CD4-positive, alpha-beta T cell treated with Interleukin-17A for 1 hour (primary cell): ENCODE measurements at regions not wholly inside any gene's neighbourhood (a gene's known extent, or its start where the extent isn't known, plus 50 kb on each side); places are given as distances from the start of the nearest gene placed in this dataset.
"Not testable (repeated sequence)": the region's sequence is repeated elsewhere in the genome, so short reads cannot be mapped to it uniquely, and the experiment has no call there.

Experiments
- DNase-seq: peaks from one replicate; pipeline ENCODE4 v3.0.0-alpha.2; 2020

- DNase-seq: no peak
Observed at GRCh38 chr4:116275006-116275405, 810.4 kb downstream of the TRAM1L1 start.

GRCh38 chr4:116272336-116272735, 813.0 kb downstream of the TRAM1L1 start:
- DNase-seq: no peak

- not testable (repeated sequence) for DNase-seq
Observed at GRCh38 chr4:116260931-116261330, 824.4 kb downstream of the TRAM1L1 start.

GRCh38 chr4:116244771-116245170, 840.6 kb downstream of the TRAM1L1 start:
- DNase-seq: no peak

GRCh38 chr4:116243431-116243830, 841.9 kb downstream of the TRAM1L1 start:
- no peak for DNase-seq

GRCh38 chr4:116233971-116234370, 851.4 kb downstream of the TRAM1L1 start:
- no peak for DNase-seq

- DNase-seq: not testable (repeated sequence)
Observed at GRCh38 chr4:116231999-116232398, 853.4 kb downstream of the TRAM1L1 start.

- no peak for DNase-seq
Observed at GRCh38 chr4:116229420-116229819, 856.0 kb downstream of the TRAM1L1 start.

- DNase-seq: no peak
Observed at GRCh38 chr4:116223040-116223732, 862.2 kb downstream of the TRAM1L1 start.

GRCh38 chr4:116217781-116218180, 867.6 kb downstream of the TRAM1L1 start:
- no peak for DNase-seq

GRCh38 chr4:116215622-116216021, 869.8 kb downstream of the TRAM1L1 start:
- no peak for DNase-seq

GRCh38 chr4:116202524-116202923, 882.9 kb downstream of the TRAM1L1 start:
- no peak for DNase-seq

GRCh38 chr4:116197317-116197809, 888.0 kb downstream of the TRAM1L1 start:
- DNase-seq: no peak

GRCh38 chr4:116183241-116183640, 902.1 kb downstream of the TRAM1L1 start:
- no peak for DNase-seq

- no peak for DNase-seq
Observed at GRCh38 chr4:116180157-116180601, 905.2 kb downstream of the TRAM1L1 start.

- not testable (repeated sequence) for DNase-seq
Observed at GRCh38 chr4:116151371-116151770, 934.0 kb downstream of the TRAM1L1 start.

GRCh38 chr4:116150152-116150551, 935.2 kb downstream of the TRAM1L1 start:
- no peak for DNase-seq

- no peak for DNase-seq
Observed at GRCh38 chr4:116143198-116143597, 942.2 kb downstream of the TRAM1L1 start.

- DNase-seq: no peak
Observed at GRCh38 chr4:116132946-116133345, 952.4 kb downstream of the TRAM1L1 start.

- no peak for DNase-seq
Observed at GRCh38 chr4:116126794-116127193, 958.6 kb downstream of the TRAM1L1 start.

GRCh38 chr4:116122124-116122523, 963.3 kb downstream of the TRAM1L1 start:
- no peak for DNase-seq

- DNase-seq: no peak
Observed at GRCh38 chr4:116118221-116118620, 967.2 kb downstream of the TRAM1L1 start.

GRCh38 chr4:116112861-116113260, 972.5 kb downstream of the TRAM1L1 start:
- DNase-seq: not testable (repeated sequence)

GRCh38 chr4:116110713-116111112, 974.7 kb downstream of the TRAM1L1 start:
- no peak for DNase-seq

- DNase-seq: no peak
Observed at GRCh38 chr4:116108606-116109005, 976.8 kb downstream of the TRAM1L1 start.
